ENCODE measurements at regions not wholly inside any gene's neighbourhood (a gene's known extent, or its start where the extent isn't known, plus 50 kb on each side); places are given as distances from the start of the nearest gene placed in this dataset.

DNA sequence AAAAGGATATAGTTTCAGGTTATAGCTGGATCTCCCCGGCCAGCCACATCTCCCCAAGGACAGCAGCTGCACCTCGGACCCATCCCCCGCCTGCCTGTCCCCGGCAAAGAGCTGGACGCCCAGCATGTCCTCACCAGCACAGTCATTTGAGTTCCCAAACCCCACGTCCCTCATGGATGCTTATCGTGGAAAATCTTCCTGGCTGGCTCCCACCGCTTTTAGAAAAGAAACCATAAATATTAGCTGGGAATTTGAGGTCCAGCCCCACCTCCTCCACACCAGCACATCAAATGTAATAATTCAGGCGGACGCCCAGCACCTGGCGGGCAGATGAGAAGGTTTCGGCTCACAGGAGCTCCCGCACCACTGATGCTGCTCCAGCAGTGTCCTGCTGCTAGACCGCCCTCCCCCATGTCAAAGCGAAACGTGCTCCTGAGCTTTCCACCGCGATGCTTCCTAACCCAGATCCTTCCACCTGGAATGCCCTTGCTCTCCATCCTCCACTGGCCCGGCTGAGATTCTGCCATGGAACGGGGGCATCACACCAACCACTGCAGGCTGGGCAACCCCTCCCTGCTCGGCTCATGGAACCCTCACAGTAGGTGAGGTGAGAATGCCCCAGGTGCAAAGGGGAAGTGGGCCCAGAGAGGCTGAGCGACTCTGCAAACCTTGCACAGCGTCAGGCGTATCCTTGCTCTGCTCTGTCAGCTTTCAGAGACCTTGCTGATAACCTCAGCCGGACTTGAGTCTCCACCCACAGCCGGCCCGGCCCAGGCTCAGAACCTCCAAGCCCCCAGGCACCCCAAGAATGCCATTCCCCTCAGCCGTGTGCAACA, 71.5 kb upstream of the GPC1 start:
- TF ChIP-seq ZSCAN29 (IDR thresholded peaks at IDR 0.05) (no peak), RBBP5 (conservative IDR thresholded peaks at IDR 0.05) (no peak), SIX5 (IDR thresholded peaks at IDR 0.05; ENCODE audit: low read depth, low read length, severe bottlenecking) (no peak), EP300 (IDR thresholded peaks at IDR 0.05; ENCODE audit: borderline replicate concordance in 1 of 2, control insufficient read depth in 1 of 2, low read depth in 2 of 2, low read length in 2 of 2) (no peak), RFX5 (IDR thresholded peaks at IDR 0.05; ENCODE audit: low read depth, low read length) (no peak), NR2F1 (conservative IDR thresholded peaks at IDR 0.05) (no peak), TCF7 (IDR thresholded peaks at IDR 0.05; ENCODE audit: borderline replicate concordance) (no peak), BRCA1 (IDR thresholded peaks at IDR 0.05; ENCODE audit: low read depth, low read length) (no peak), POLR2AphosphoS5 (IDR thresholded peaks at IDR 0.05; ENCODE audit: low read length) (no peak)
- TF ChIP-seq, protein P1, sequence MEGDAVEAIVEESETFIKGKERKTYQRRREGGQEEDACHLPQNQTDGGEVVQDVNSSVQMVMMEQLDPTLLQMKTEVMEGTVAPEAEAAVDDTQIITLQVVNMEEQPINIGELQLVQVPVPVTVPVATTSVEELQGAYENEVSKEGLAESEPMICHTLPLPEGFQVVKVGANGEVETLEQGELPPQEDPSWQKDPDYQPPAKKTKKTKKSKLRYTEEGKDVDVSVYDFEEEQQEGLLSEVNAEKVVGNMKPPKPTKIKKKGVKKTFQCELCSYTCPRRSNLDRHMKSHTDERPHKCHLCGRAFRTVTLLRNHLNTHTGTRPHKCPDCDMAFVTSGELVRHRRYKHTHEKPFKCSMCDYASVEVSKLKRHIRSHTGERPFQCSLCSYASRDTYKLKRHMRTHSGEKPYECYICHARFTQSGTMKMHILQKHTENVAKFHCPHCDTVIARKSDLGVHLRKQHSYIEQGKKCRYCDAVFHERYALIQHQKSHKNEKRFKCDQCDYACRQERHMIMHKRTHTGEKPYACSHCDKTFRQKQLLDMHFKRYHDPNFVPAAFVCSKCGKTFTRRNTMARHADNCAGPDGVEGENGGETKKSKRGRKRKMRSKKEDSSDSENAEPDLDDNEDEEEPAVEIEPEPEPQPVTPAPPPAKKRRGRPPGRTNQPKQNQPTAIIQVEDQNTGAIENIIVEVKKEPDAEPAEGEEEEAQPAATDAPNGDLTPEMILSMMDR (IDR thresholded peaks at IDR 0.05 in 2 of 3, conservative IDR thresholded peaks at IDR 0.05 in 1 of 3; ENCODE audit: control insufficient read depth in 2 of 3, extremely low read depth in 1 of 3, insufficient read depth in 1 of 3, low read depth in 3 of 3, low read length in 3 of 3), result no peak
- TF ChIP-seq, protein P2, sequence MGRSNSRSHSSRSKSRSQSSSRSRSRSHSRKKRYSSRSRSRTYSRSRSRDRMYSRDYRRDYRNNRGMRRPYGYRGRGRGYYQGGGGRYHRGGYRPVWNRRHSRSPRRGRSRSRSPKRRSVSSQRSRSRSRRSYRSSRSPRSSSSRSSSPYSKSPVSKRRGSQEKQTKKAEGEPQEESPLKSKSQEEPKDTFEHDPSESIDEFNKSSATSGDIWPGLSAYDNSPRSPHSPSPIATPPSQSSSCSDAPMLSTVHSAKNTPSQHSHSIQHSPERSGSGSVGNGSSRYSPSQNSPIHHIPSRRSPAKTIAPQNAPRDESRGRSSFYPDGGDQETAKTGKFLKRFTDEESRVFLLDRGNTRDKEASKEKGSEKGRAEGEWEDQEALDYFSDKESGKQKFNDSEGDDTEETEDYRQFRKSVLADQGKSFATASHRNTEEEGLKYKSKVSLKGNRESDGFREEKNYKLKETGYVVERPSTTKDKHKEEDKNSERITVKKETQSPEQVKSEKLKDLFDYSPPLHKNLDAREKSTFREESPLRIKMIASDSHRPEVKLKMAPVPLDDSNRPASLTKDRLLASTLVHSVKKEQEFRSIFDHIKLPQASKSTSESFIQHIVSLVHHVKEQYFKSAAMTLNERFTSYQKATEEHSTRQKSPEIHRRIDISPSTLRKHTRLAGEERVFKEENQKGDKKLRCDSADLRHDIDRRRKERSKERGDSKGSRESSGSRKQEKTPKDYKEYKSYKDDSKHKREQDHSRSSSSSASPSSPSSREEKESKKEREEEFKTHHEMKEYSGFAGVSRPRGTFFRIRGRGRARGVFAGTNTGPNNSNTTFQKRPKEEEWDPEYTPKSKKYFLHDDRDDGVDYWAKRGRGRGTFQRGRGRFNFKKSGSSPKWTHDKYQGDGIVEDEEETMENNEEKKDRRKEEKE (IDR thresholded peaks at IDR 0.05), result no peak
- TF ChIP-seq, protein P3, sequence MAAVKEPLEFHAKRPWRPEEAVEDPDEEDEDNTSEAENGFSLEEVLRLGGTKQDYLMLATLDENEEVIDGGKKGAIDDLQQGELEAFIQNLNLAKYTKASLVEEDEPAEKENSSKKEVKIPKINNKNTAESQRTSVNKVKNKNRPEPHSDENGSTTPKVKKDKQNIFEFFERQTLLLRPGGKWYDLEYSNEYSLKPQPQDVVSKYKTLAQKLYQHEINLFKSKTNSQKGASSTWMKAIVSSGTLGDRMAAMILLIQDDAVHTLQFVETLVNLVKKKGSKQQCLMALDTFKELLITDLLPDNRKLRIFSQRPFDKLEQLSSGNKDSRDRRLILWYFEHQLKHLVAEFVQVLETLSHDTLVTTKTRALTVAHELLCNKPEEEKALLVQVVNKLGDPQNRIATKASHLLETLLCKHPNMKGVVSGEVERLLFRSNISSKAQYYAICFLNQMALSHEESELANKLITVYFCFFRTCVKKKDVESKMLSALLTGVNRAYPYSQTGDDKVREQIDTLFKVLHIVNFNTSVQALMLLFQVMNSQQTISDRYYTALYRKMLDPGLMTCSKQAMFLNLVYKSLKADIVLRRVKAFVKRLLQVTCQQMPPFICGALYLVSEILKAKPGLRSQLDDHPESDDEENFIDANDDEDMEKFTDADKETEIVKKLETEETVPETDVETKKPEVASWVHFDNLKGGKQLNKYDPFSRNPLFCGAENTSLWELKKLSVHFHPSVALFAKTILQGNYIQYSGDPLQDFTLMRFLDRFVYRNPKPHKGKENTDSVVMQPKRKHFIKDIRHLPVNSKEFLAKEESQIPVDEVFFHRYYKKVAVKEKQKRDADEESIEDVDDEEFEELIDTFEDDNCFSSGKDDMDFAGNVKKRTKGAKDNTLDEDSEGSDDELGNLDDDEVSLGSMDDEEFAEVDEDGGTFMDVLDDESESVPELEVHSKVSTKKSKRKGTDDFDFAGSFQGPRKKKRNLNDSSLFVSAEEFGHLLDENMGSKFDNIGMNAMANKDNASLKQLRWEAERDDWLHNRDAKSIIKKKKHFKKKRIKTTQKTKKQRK (IDR thresholded peaks at IDR 0.05; ENCODE audit: low read depth, low read length), result no peak
- TF ChIP-seq, protein P4, sequence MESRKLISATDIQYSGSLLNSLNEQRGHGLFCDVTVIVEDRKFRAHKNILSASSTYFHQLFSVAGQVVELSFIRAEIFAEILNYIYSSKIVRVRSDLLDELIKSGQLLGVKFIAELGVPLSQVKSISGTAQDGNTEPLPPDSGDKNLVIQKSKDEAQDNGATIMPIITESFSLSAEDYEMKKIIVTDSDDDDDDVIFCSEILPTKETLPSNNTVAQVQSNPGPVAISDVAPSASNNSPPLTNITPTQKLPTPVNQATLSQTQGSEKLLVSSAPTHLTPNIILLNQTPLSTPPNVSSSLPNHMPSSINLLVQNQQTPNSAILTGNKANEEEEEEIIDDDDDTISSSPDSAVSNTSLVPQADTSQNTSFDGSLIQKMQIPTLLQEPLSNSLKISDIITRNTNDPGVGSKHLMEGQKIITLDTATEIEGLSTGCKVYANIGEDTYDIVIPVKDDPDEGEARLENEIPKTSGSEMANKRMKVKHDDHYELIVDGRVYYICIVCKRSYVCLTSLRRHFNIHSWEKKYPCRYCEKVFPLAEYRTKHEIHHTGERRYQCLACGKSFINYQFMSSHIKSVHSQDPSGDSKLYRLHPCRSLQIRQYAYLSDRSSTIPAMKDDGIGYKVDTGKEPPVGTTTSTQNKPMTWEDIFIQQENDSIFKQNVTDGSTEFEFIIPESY (IDR thresholded peaks at IDR 0.05), result no peak

All from GM12878 (cell line).